GM20000 (cell line): ENCODE measurements at regions not wholly inside any gene's neighbourhood (a gene's known extent, or its start where the extent isn't known, plus 50 kb on each side); places are given as distances from the start of the nearest gene placed in this dataset.
"Not testable (repeated sequence)": the region's sequence is repeated elsewhere in the genome, so short reads cannot be mapped to it uniquely, and the experiment has no call there.

Experiments
- DNase-seq: peaks from one replicate; pipeline ENCODE4 v3.0.0; 2012; ENCODE audit warnings: low spot score
- CTCF ChIP-seq: IDR thresholded peaks from 2 replicates; pipeline ENCODE4 v1.5.1; 2012; ENCODE audit warnings: mild to moderate bottlenecking, control low read depth; ENCODE audit errors: extremely low read depth, missing control alignments

GRCh38 chr2:138066139-138066806, 102.0 kb downstream of the HNMT start:
- DNase-seq: no peak
- no peak for TF ChIP-seq CTCF

- no peak for TF ChIP-seq CTCF
- DNase-seq: no peak
Observed at GRCh38 chr2:138066841-138067240, 102.6 kb downstream of the HNMT start.

- not testable (repeated sequence) for DNase-seq
Observed at GRCh38 chr2:138068669-138069068, 104.4 kb downstream of the HNMT start.

GRCh38 chr2:138071042-138071719, 106.9 kb downstream of the HNMT start:
- DNase-seq: not testable (repeated sequence)

- DNase-seq: no peak
- no peak for TF ChIP-seq CTCF
Observed at GRCh38 chr2:138071720-138072719, 107.7 kb downstream of the HNMT start.

- TF ChIP-seq CTCF: no peak
- no peak for DNase-seq
Observed at GRCh38 chr2:138078153-138078552, 113.9 kb downstream of the HNMT start.

GRCh38 chr2:138079976-138080375, 115.7 kb downstream of the HNMT start:
- DNase-seq: no peak
- no peak for TF ChIP-seq CTCF

- TF ChIP-seq CTCF: no peak
- DNase-seq: no peak
Observed at GRCh38 chr2:138081225-138082073, 117.2 kb downstream of the HNMT start.
